Femur (tissue), 1 donor: ENCODE measurements at regions not wholly inside any gene's neighbourhood (a gene's known extent, or its start where the extent isn't known, plus 50 kb on each side); places are given as distances from the start of the nearest gene placed in this dataset.
"Not testable (repeated sequence)": the region's sequence is repeated elsewhere in the genome, so short reads cannot be mapped to it uniquely, and the experiment has no call there.

Source experiments
- DNase-seq: peaks from one replicate; pipeline ENCODE4 v3.0.0-alpha.2; 2017

- DNase-seq, result no peak
Observed at GRCh38 chr7:79774150-79774549, 320.7 kb upstream of the MAGI2 start.

GRCh38 chr7:79770970-79771369, 317.5 kb upstream of the MAGI2 start:
- DNase-seq, result no peak

GRCh38 chr7:79770063-79770462, 316.6 kb upstream of the MAGI2 start:
- DNase-seq, result no peak

- not testable (repeated sequence) for DNase-seq
Observed at GRCh38 chr7:79767876-79768560, 314.6 kb upstream of the MAGI2 start.

GRCh38 chr7:79767192-79767591, 313.7 kb upstream of the MAGI2 start:
- DNase-seq, result not testable (repeated sequence)

- DNase-seq, result no peak
Observed at GRCh38 chr7:79761876-79762429, 308.5 kb upstream of the MAGI2 start.

GRCh38 chr7:79750941-79751340, 297.5 kb upstream of the MAGI2 start:
- not testable (repeated sequence) for DNase-seq

- no peak for DNase-seq
Observed at GRCh38 chr7:79749856-79750255, 296.4 kb upstream of the MAGI2 start.

GRCh38 chr7:79741684-79742083, 288.2 kb upstream of the MAGI2 start:
- no peak for DNase-seq

- no peak for DNase-seq
Observed at GRCh38 chr7:79740076-79740475, 286.6 kb upstream of the MAGI2 start.

GRCh38 chr7:79739036-79739709, 285.7 kb upstream of the MAGI2 start:
- not testable (repeated sequence) for DNase-seq

- no peak for DNase-seq
Observed at GRCh38 chr7:79736418-79736817, 283.0 kb upstream of the MAGI2 start.

- no peak for DNase-seq
Observed at GRCh38 chr7:79735012-79735411, 281.5 kb upstream of the MAGI2 start.

- DNase-seq, result no peak
Observed at GRCh38 chr7:79734181-79734580, 280.7 kb upstream of the MAGI2 start.

GRCh38 chr7:79732535-79732934, 279.1 kb upstream of the MAGI2 start:
- DNase-seq, result no peak

GRCh38 chr7:79730971-79731370, 277.5 kb upstream of the MAGI2 start:
- no peak for DNase-seq

GRCh38 chr7:79723833-79724618, 270.6 kb upstream of the MAGI2 start:
- no peak for DNase-seq

GRCh38 chr7:79722217-79722616, 268.8 kb upstream of the MAGI2 start:
- DNase-seq, result no peak

GRCh38 chr7:79719216-79719615, 265.7 kb upstream of the MAGI2 start:
- DNase-seq, result no peak

GRCh38 chr7:79716329-79716728, 262.9 kb upstream of the MAGI2 start:
- no peak for DNase-seq

GRCh38 chr7:79714081-79714480, 260.6 kb upstream of the MAGI2 start:
- no peak for DNase-seq

GRCh38 chr7:79713276-79713675, 259.8 kb upstream of the MAGI2 start:
- no peak for DNase-seq

- DNase-seq, result no peak
Observed at GRCh38 chr7:79711660-79712059, 258.2 kb upstream of the MAGI2 start.
